ENCODE measurements at regions not wholly inside any gene's neighbourhood (a gene's known extent, or its start where the extent isn't known, plus 50 kb on each side); places are given as distances from the start of the nearest gene placed in this dataset.

GRCh38 chr18:24877066-24877465, 416.6 kb downstream of the HRH4 start:
- TF ChIP-seq CTCF (IDR thresholded peaks at IDR 0.05) = no peak

GRCh38 chr18:24877546-24877945, 417.1 kb downstream of the HRH4 start:
- no peak for ATAC-seq (ENCODE audit: insufficient number of reproducible peaks, low FRiP score, low read depth)

More at GRCh38 chr18:24877066-24877465, 416.6 kb downstream of the HRH4 start:
- Histone ChIP-seq H3K4me3 (no peak overlapping the region), H3K27me3 (replicated peaks; ENCODE audit: insufficient read depth) (no peaks in the 10 kb centered on the region), H3K9me3 (no peaks in the 10 kb centered on the region), H3K36me3 (no peaks in the 10 kb centered on the region), H3K4me1 (ENCODE audit: control insufficient read depth in 1 of 2, low read depth in 2 of 2) (no peaks in the 10 kb centered on the region), H3K27ac (no peak overlapping the region)
- DNase-seq (ENCODE audit: low spot score) (no peak), ATAC-seq (ENCODE audit: insufficient number of reproducible peaks, low FRiP score, low read depth) (no peak)

GRCh38 chr18:24878289-24878688, 417.9 kb downstream of the HRH4 start:
- no peak overlapping the region for H3K4me3 ChIP-seq
- no peaks in the 10 kb centered on the region for H3K4me1 ChIP-seq (ENCODE audit: control insufficient read depth in 1 of 2, low read depth in 2 of 2)
- H3K27me3 ChIP-seq (replicated peaks; ENCODE audit: insufficient read depth) = no peaks in the 10 kb centered on the region
- no peaks in the 10 kb centered on the region for H3K36me3 ChIP-seq
- H3K27ac ChIP-seq = no peak overlapping the region
- peak; percentile 28 for TF ChIP-seq CTCF (IDR thresholded peaks at IDR 0.05)
- no peaks in the 10 kb centered on the region for H3K9me3 ChIP-seq
- DNase-seq (ENCODE audit: low spot score) (no peak), ATAC-seq (ENCODE audit: insufficient number of reproducible peaks, low FRiP score, low read depth) (no peak)

More at GRCh38 chr18:24877546-24877945, 417.1 kb downstream of the HRH4 start:
- DNase-seq (ENCODE audit: low spot score) = no peak
- no peaks in the 10 kb centered on the region for H3K36me3 ChIP-seq
- no peak for TF ChIP-seq CTCF (IDR thresholded peaks at IDR 0.05)
- no peak overlapping the region for H3K27ac ChIP-seq
- H3K9me3 ChIP-seq = no peaks in the 10 kb centered on the region
- H3K4me3 ChIP-seq = no peak overlapping the region
- H3K27me3 ChIP-seq (replicated peaks; ENCODE audit: insufficient read depth) = no peaks in the 10 kb centered on the region
- H3K4me1 ChIP-seq (ENCODE audit: control insufficient read depth in 1 of 2, low read depth in 2 of 2) = no peaks in the 10 kb centered on the region

GRCh38 chr18:24885276-24885675, 424.8 kb downstream of the HRH4 start:
- no peaks in the 10 kb centered on the region for H3K36me3 ChIP-seq
- no peaks in the 10 kb centered on the region for H3K9me3 ChIP-seq
- H3K27me3 ChIP-seq (replicated peaks; ENCODE audit: insufficient read depth) = no peaks in the 10 kb centered on the region
- no peak overlapping the region for H3K27ac ChIP-seq
- ATAC-seq (ENCODE audit: insufficient number of reproducible peaks, low FRiP score, low read depth) (no peak), DNase-seq (ENCODE audit: low spot score) (no peak)
- TF ChIP-seq CTCF (IDR thresholded peaks at IDR 0.05) = no peak
- no peak overlapping the region for H3K4me3 ChIP-seq
- no peaks in the 10 kb centered on the region for H3K4me1 ChIP-seq (ENCODE audit: control insufficient read depth in 1 of 2, low read depth in 2 of 2)

GRCh38 chr18:24894880-24895279, 434.4 kb downstream of the HRH4 start:
- no peak for TF ChIP-seq CTCF (IDR thresholded peaks at IDR 0.05)
- Histone ChIP-seq H3K27me3 (replicated peaks; ENCODE audit: insufficient read depth) (no peaks in the 10 kb centered on the region), H3K36me3 (no peaks in the 10 kb centered on the region), H3K4me1 (ENCODE audit: control insufficient read depth in 1 of 2, low read depth in 2 of 2) (no peaks in the 10 kb centered on the region), H3K27ac (no peak overlapping the region), H3K9me3 (no peaks in the 10 kb centered on the region), H3K4me3 (no peak overlapping the region)
- no peak for DNase-seq (ENCODE audit: low spot score)
- no peak for ATAC-seq (ENCODE audit: insufficient number of reproducible peaks, low FRiP score, low read depth)

All from thoracic aorta (tissue), 2 donors.